Panc1 (cell line): ENCODE measurements at regions not wholly inside any gene's neighbourhood (a gene's known extent, or its start where the extent isn't known, plus 50 kb on each side); places are given as distances from the start of the nearest gene placed in this dataset.
"Not testable (repeated sequence)": the region's sequence is repeated elsewhere in the genome, so short reads cannot be mapped to it uniquely, and the experiment has no call there.

Experiments used
- CTCF ChIP-seq: fragments of 450-650 bp; IDR thresholded peaks from 2 replicates; pipeline ENCODE4 v1.5.1; 2017; ENCODE audit warnings: mild to moderate bottlenecking
- POLR2AphosphoS5 ChIP-seq: IDR thresholded peaks from 2 replicates; pipeline ENCODE4 v1.6.1; 2012; ENCODE audit warnings: mild to moderate bottlenecking, low read depth, low read length, moderate library complexity
- REST ChIP-seq, 2 experiments: IDR thresholded peaks; 2 replicates each; pipeline ENCODE4 v1.6.1; 2011 to 2012; ENCODE audit warnings: low read depth in 2 of 2, control low read depth in 1 of 2, low read length in 1 of 2, mild to moderate bottlenecking in 1 of 2, moderate library complexity in 1 of 2; ENCODE audit not compliant: insufficient read depth in 1 of 2
- TCF7L2 ChIP-seq: IDR thresholded peaks from 2 replicates; pipeline ENCODE4 v1.6.1; 2011; ENCODE audit warnings: mild to moderate bottlenecking, low read depth, low read length, inconsistent platforms

GRCh38 chr4:56132188-56132587 lies 183.4 kb downstream of the CEP135 start:
- TF ChIP-seq CTCF; POLR2AphosphoS5; TCF7L2; REST (IDR thresholded peaks at IDR 0.05; ENCODE audit: insufficient read depth in 1 of 2, low read depth in 2 of 2, low read length in 1 of 2): not testable (repeated sequence)
